Glutamatergic neuron (in vitro differentiated cells): ENCODE measurements at regions not wholly inside any gene's neighbourhood (a gene's known extent, or its start where the extent isn't known, plus 50 kb on each side); places are given as distances from the start of the nearest gene placed in this dataset.

Experiments used
- DNase-seq: peaks from one replicate; pipeline ENCODE4 v3.0.0; 2022
- H3K27ac Mint-ChIP-seq: one replicate; pipeline ENCODE4 v1.8.0; 2020; ENCODE audit warnings: mild to moderate bottlenecking, mixed read lengths, inconsistent platforms; ENCODE audit not compliant: unreplicated experiment
- H3K27me3 Mint-ChIP-seq: one replicate; pipeline ENCODE4 v1.8.0; 2020; ENCODE audit warnings: mild to moderate bottlenecking, moderate library complexity, mixed read lengths, inconsistent platforms; ENCODE audit not compliant: unreplicated experiment
- H3K36me3 Mint-ChIP-seq: one replicate; pipeline ENCODE4 v1.8.0; 2020; ENCODE audit warnings: mild to moderate bottlenecking, mixed read lengths, inconsistent platforms; ENCODE audit not compliant: unreplicated experiment
- H3K4me1 Mint-ChIP-seq: one replicate; pipeline ENCODE4 v1.8.0; 2020; ENCODE audit warnings: mild to moderate bottlenecking, low read depth, mixed read lengths, inconsistent platforms; ENCODE audit not compliant: unreplicated experiment
- H3K4me3 Mint-ChIP-seq: one replicate; pipeline ENCODE4 v1.8.0; 2020; ENCODE audit warnings: mild to moderate bottlenecking, mixed read lengths, inconsistent platforms; ENCODE audit not compliant: unreplicated experiment
- H3K9me3 Mint-ChIP-seq: one replicate; pipeline ENCODE4 v1.8.0; 2020; ENCODE audit warnings: mild to moderate bottlenecking, moderate library complexity, mixed read lengths, inconsistent platforms; ENCODE audit not compliant: unreplicated experiment
- CTCF ChIP-seq: fragments of 200-600 bp; sonication (generic); IDR thresholded peaks from one replicate; pipeline ENCODE4 v1.5.0; 2021; ENCODE audit not compliant: partially characterized antibody, unreplicated experiment

- no peak overlapping the region for H3K4me3 Mint-ChIP-seq
- H3K4me1 Mint-ChIP-seq, result peaks cover 4% of the 10 kb centered on the region
- peaks cover 3% of the 10 kb centered on the region for H3K9me3 Mint-ChIP-seq
- no peak for DNase-seq
- TF ChIP-seq CTCF, result no peak
- peaks cover 1% of the 10 kb centered on the region for H3K27me3 Mint-ChIP-seq
- H3K36me3 Mint-ChIP-seq, result no peaks in the 10 kb centered on the region
- H3K27ac Mint-ChIP-seq, result no peak overlapping the region
These were observed 72.6 kb downstream of the SNRPE start for GRCh38 chr1:203934027-203934426.

GRCh38 chr1:203934651-203935050, 73.3 kb downstream of the SNRPE start:
- Mint-ChIP-seq H3K36me3 (no peaks in the 10 kb centered on the region), H3K4me3 (no peak overlapping the region), H3K27me3 (peaks cover 1% of the 10 kb centered on the region), H3K9me3 (peaks cover 3% of the 10 kb centered on the region), H3K4me1 (peaks cover 4% of the 10 kb centered on the region), H3K27ac (no peak overlapping the region)
- TF ChIP-seq CTCF, result no peak
- DNase-seq, result no peak

- no peak overlapping the region for H3K4me3 Mint-ChIP-seq
- peaks cover 3% of the 10 kb centered on the region for H3K9me3 Mint-ChIP-seq
- H3K36me3 Mint-ChIP-seq, result no peaks in the 10 kb centered on the region
- no peak overlapping the region for H3K27ac Mint-ChIP-seq
- DNase-seq, result no peak
- peaks cover 1% of the 10 kb centered on the region for H3K27me3 Mint-ChIP-seq
- no peak for TF ChIP-seq CTCF
- H3K4me1 Mint-ChIP-seq, result peaks cover 4% of the 10 kb centered on the region
These were observed 73.9 kb downstream of the SNRPE start for GRCh38 chr1:203935321-203935720.

GRCh38 chr1:203937678-203938330, 76.4 kb downstream of the SNRPE start:
- Mint-ChIP-seq H3K36me3 (no peaks in the 10 kb centered on the region), H3K27me3 (peaks cover 1% of the 10 kb centered on the region), H3K4me3 (no peak overlapping the region), H3K27ac (peak overlapping the region; percentile 33), H3K9me3 (peaks cover 3% of the 10 kb centered on the region), H3K4me1 (peaks cover 4% of the 10 kb centered on the region)
- DNase-seq, result no peak
- TF ChIP-seq CTCF, result no peak

GRCh38 chr1:203944651-203945404, 83.4 kb downstream of the SNRPE start:
- DNase-seq, result no peak
- no peaks in the 10 kb centered on the region for H3K4me1 Mint-ChIP-seq
- H3K27ac Mint-ChIP-seq, result no peak overlapping the region
- no peak for TF ChIP-seq CTCF
- no peak overlapping the region for H3K4me3 Mint-ChIP-seq
- no peaks in the 10 kb centered on the region for H3K9me3 Mint-ChIP-seq
- H3K27me3 Mint-ChIP-seq, result peaks cover 4% of the 10 kb centered on the region
- no peaks in the 10 kb centered on the region for H3K36me3 Mint-ChIP-seq
